T-helper 1 cell (primary cell): ENCODE measurements at regions not wholly inside any gene's neighbourhood (a gene's known extent, or its start where the extent isn't known, plus 50 kb on each side); places are given as distances from the start of the nearest gene placed in this dataset.
"Not testable (repeated sequence)": the region's sequence is repeated elsewhere in the genome, so short reads cannot be mapped to it uniquely, and the experiment has no call there.

Experiments used
- DNase-seq, 5 donors: peaks; one replicate each; pipeline ENCODE4 v3.0.0-alpha.2; 2012 to 2020

DNA sequence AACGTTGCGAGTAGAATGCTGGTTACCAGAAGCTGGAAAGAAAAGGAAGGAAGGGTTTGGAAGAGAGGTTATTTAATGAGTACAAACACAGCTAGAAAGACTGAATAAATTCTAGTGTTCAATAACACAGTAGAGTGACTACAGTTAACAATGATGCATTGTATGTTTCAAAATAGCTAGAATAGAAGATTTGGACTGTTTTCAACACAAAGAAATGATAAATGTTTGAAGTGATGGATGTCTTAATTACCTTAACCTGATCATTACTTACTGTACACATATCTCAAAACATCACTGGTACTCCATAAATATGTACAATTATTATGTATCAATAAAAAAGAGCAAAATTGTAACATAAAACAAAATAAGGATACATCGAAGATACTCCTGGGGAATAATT lies 1221.8 kb upstream of the SEL1L start:
- no peak for DNase-seq

- DNase-seq = no peak
Measured at GRCh38 chr14:82755923-82756322, 1222.3 kb upstream of the SEL1L start.

GRCh38 chr14:82757776-82758175 lies 1224.1 kb upstream of the SEL1L start:
- no peak for DNase-seq

DNA sequence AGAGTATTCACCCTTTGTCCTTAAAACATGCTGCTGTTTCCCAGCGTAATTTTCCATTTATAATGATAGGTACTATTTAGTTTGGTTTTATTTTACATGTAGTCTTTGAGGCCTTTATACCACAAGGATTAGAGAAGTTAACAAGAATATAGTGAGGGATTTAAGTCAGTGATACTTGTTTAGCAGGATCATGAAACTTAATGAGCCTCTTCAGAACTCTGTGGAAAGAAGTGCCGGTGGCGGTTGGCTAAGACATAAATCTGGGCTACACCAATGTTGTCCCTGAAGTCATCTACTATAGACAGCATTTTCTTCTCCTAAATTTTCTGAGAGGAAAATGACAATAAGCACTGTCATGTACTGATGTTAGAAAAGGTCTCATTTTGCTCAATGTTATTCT lies 1226.0 kb upstream of the SEL1L start:
- no peak for DNase-seq

DNA sequence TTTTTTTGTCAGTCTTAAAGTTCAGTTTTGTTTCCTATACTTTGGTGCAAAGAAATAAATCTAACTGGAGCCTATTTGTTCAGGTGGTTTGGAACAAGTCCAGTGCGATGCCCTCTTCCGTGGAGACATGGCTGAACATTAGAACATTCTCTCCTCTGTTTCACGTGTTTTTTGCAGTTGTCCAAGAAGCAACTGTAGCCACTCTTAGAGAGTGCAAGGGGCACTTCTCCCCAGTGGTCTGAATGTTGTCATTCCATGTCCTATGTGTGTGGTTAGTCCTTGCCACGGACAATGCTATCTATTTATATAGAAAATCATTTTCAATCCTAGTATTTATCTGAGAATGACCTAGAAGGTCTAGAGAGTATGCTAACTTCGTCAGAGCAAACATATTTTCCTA lies 1232.5 kb upstream of the SEL1L start:
- DNase-seq = no peak

GRCh38 chr14:82766996-82767395 lies 1233.3 kb upstream of the SEL1L start:
- DNase-seq = no peak

GRCh38 chr14:82776958-82777357 lies 1243.3 kb upstream of the SEL1L start:
- no peak for DNase-seq

- DNase-seq = no peak
Measured at GRCh38 chr14:82778008-82778590, 1244.4 kb upstream of the SEL1L start.

- no peak for DNase-seq
Measured at GRCh38 chr14:82778601-82779000, 1244.9 kb upstream of the SEL1L start.

DNA sequence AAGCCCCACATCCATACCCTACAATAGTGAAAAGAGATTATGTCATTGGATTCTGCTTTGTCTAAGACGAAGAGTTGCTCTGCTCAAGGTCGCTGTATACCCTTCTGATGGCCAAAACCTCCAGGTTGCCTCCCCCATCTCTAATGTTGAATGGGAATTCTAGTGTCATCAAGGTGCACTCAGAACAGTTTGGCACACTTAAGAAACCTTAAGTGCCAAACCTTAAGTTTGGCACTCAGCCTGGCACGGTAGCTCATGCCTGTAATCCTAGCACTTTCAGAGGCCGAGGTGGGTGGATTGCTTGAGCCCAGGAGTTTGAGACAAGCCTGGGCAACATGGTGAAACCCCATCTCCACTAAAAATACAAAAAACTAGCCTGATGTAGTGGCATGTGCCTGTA lies 1245.6 kb upstream of the SEL1L start:
- no peak for DNase-seq

GRCh38 chr14:82785756-82786482 lies 1252.3 kb upstream of the SEL1L start:
- no peak for DNase-seq

DNA sequence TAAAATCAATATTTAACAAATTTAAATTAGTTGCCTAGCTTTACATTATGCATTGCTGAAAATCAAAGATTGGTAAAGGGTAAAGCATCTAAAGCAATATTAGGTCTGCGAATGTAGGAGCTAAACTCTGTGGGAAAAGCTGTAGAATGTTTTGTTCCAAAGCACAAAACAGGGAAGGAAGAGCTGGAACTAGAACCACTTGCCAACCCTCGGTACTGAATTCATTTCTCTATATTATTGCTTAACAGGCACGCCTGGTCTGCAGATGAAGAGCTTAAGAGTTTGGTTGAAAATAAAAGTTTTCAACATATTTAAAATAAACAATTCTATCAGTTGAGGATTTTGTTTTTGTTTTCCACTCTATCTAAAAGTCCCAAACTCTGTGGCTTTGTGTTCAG lies 1252.8 kb upstream of the SEL1L start:
- DNase-seq = no peak

DNA sequence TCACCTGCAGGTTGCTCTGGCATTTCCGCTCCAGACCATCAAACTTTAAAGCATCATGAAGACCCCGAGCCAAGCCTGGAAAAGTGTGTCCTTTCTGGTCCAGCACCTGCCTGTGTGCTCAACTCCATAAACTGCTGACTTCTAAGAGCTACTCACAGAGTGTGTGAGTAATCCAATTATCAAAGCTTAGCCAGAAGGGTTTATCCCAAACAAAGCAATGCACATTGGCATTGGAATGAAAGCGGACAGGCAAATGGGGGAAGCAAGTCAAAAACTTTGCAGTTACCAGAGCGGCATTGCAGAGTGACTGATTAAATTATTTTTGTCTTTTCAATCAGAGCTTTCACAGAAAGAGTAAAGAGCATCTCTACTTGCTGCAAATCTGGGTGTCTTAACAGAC lies 1262.4 kb upstream of the SEL1L start:
- DNase-seq = no peak

DNA sequence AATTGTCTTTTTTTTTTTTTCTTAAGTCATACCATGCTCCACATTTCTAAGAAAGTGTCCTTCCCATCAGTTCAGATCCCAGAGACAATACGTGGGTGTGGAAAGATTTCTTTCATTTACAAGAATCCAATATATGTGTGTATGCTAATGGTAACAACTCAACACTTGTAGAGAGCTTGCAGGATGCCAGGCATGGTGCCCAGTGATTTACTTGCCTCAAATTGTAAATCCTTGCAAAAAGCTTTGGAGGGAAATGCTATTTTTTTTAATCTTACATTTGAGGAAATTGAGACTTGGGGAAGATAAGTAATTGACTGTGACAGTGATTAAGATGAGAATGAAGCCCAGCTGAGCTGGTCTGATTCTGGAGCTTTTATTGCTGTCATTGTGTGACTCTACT lies 1264.6 kb upstream of the SEL1L start:
- no peak for DNase-seq

GRCh38 chr14:82805892-82806825 lies 1272.5 kb upstream of the SEL1L start:
- no peak for DNase-seq

- DNase-seq = no peak
Measured at GRCh38 chr14:82811246-82811645, 1277.6 kb upstream of the SEL1L start.

- not testable (repeated sequence) for DNase-seq
Measured at GRCh38 chr14:82814339-82814738, 1280.7 kb upstream of the SEL1L start.

GRCh38 chr14:82830596-82830995 lies 1296.9 kb upstream of the SEL1L start:
- DNase-seq = no peak

GRCh38 chr14:82836256-82836950 lies 1302.8 kb upstream of the SEL1L start:
- no peak for DNase-seq

DNA sequence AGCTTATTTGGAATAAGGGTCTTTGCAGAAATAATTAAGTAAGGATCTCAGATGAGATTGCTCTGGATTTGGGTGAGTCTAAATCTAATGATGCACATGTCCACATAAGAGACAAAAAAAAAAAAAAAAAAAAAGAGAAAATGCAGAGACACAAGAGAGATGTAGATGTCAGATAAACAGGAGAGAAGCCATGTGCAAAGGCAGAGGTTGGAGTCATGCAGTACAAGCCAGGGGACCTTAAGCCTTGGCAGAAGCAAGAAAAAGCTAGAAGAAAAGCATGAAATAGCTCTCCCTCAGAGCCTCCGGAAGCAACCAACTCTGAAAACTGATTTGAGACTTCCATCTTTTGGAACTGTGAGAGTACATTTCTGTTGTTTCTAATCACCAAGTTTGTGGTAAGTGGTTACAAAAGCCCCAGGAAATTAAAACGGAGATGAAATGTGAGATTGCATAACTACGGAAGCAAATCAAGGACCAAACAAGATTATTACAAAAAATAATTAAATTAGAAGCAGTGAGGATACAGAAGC lies 1304.0 kb upstream of the SEL1L start:
- no peak for DNase-seq

DNA sequence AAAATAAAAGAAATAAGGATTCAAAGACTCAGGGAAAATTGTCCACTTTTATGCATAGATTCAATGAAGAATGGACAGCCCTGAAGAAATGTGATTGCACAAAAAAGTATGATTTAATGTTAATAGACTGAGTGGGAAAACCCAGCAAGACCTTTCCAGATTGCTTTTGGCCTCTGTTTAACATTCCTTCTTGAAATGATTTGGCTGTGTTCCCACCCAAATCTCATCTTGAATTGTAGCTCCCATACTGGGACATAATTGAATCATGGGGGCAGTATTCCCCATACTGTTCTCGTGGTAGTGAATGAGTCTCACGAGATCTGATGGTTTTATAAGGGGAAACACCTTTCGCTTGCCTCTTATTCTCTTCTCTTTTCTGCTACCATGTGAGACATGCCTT lies 1316.9 kb upstream of the SEL1L start:
- no peak for DNase-seq

GRCh38 chr14:82854131-82854530 lies 1320.5 kb upstream of the SEL1L start:
- no peak for DNase-seq

GRCh38 chr14:82854901-82855300 lies 1321.2 kb upstream of the SEL1L start:
- DNase-seq = no peak
